Adipocyte (in vitro differentiated cells): ENCODE measurements at regions not wholly inside any gene's neighbourhood (a gene's known extent, or its start where the extent isn't known, plus 50 kb on each side); places are given as distances from the start of the nearest gene placed in this dataset.
"Not testable (repeated sequence)": the region's sequence is repeated elsewhere in the genome, so short reads cannot be mapped to it uniquely, and the experiment has no call there.

Experiments used
- DNase-seq: peaks from one replicate; pipeline ENCODE4 v3.0.0-alpha.2; 2015; ENCODE audit warnings: low read depth
- H3K27me3 ChIP-seq: replicated peaks from 2 replicates; pipeline ENCODE4 v1.7.0; 2013; ENCODE audit warnings: mild to moderate bottlenecking, low read length, moderate library complexity; ENCODE audit not compliant: control insufficient read depth, insufficient read depth
- H3K36me3 ChIP-seq: 2 replicates; pipeline ENCODE4 v1.7.0; 2013; ENCODE audit warnings: low read length, mild to moderate bottlenecking, moderate library complexity; ENCODE audit not compliant: control insufficient read depth, insufficient read depth, severe bottlenecking
- H3K4me1 ChIP-seq: 2 replicates; pipeline ENCODE4 v1.7.0; 2013; ENCODE audit warnings: mild to moderate bottlenecking, low read length, moderate library complexity; ENCODE audit not compliant: control insufficient read depth, insufficient read depth
- H3K4me3 ChIP-seq: 2 replicates; pipeline ENCODE4 v1.7.0; 2013; ENCODE audit warnings: mild to moderate bottlenecking, low read length, moderate library complexity
- H3K9ac ChIP-seq: 2 replicates; pipeline ENCODE4 v1.7.0; 2013; ENCODE audit warnings: mild to moderate bottlenecking, low read length, moderate library complexity
- H3K9me3 ChIP-seq: 2 replicates; pipeline ENCODE4 v1.7.0; 2013; ENCODE audit warnings: mild to moderate bottlenecking, low read length, moderate library complexity; ENCODE audit not compliant: control insufficient read depth

GRCh38 chr6:167745670-167746389 lies 80.9 kb upstream of the AFDN start:
- peaks cover 7% of the 10 kb centered on the region for H3K9me3 ChIP-seq
- DNase-seq: no peak
- no peaks in the 10 kb centered on the region for H3K36me3 ChIP-seq
- no peak overlapping the region for H3K4me3 ChIP-seq
- H3K9ac ChIP-seq: no peak overlapping the region
- H3K4me1 ChIP-seq: peaks cover 23% of the 10 kb centered on the region
- H3K27me3 ChIP-seq: peaks cover 16% of the 10 kb centered on the region

DNA sequence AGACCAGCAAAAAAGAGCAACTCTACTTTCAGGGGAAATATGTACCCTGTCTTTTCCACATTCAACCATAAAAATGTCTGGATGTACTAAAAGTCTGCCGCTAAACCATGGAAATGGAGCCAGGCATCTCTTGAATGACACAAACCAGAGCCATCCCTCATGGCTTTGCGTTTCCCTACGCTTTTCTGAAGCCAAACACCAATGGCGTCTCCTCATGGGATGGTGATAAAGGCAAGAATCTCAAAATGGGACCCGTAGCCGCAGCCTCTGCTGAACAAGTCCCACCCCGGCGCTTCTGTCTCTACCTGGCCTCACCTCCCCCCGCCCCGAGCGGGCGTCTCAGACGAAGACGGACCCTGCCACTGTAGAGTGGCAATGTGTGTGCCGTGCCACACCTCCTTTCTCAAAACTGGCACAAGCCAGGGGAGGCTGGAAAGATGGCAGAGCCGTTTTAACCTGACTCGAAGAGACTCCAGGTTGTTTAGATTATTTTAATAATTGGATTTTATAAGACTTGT lies 80.3 kb upstream of the AFDN start:
- Histone ChIP-seq H3K4me1 (peaks cover 23% of the 10 kb centered on the region), H3K4me3 (no peak overlapping the region), H3K27me3 (peaks cover 16% of the 10 kb centered on the region), H3K9ac (no peak overlapping the region), H3K9me3 (peaks cover 7% of the 10 kb centered on the region), H3K36me3 (no peaks in the 10 kb centered on the region)
- no peak for DNase-seq

- Histone ChIP-seq H3K9ac (no peak overlapping the region), H3K36me3 (no peaks in the 10 kb centered on the region), H3K4me1 (peaks cover 23% of the 10 kb centered on the region), H3K9me3 (peaks cover 7% of the 10 kb centered on the region), H3K27me3 (peaks cover 16% of the 10 kb centered on the region), H3K4me3 (no peak overlapping the region)
- no peak for DNase-seq
Measured at GRCh38 chr6:167746975-167747374, 79.7 kb upstream of the AFDN start.

- no peak for DNase-seq
- Histone ChIP-seq H3K27me3 (peaks cover 16% of the 10 kb centered on the region), H3K9ac (no peak overlapping the region), H3K4me3 (no peak overlapping the region), H3K4me1 (peaks cover 23% of the 10 kb centered on the region), H3K36me3 (no peaks in the 10 kb centered on the region), H3K9me3 (peaks cover 7% of the 10 kb centered on the region)
Measured at GRCh38 chr6:167747645-167748044, 79.1 kb upstream of the AFDN start.

DNA sequence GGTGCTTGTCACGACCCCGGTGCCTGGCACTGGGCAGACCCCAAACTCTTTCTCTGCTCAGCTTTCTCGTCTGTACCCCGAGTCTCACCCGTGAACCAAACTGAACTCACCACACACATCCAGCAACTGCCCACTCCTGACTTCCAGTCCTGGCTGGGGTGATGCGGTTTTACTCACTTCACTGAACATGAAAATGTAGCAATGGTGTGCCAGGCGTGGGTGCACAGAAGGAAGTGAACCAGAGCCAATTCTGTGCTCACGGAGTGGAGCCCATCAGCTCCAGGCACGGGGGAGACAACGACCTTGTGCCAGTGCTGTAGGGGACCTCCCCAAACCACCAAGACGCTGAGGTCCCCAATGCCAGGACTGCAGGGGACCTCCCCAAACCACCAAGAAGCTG lies 78.7 kb upstream of the AFDN start:
- H3K27me3 ChIP-seq: peaks cover 16% of the 10 kb centered on the region
- peaks cover 23% of the 10 kb centered on the region for H3K4me1 ChIP-seq
- H3K9me3 ChIP-seq: peaks cover 7% of the 10 kb centered on the region
- H3K36me3 ChIP-seq: no peaks in the 10 kb centered on the region
- no peak overlapping the region for H3K9ac ChIP-seq
- no peak overlapping the region for H3K4me3 ChIP-seq
- no peak for DNase-seq

DNA sequence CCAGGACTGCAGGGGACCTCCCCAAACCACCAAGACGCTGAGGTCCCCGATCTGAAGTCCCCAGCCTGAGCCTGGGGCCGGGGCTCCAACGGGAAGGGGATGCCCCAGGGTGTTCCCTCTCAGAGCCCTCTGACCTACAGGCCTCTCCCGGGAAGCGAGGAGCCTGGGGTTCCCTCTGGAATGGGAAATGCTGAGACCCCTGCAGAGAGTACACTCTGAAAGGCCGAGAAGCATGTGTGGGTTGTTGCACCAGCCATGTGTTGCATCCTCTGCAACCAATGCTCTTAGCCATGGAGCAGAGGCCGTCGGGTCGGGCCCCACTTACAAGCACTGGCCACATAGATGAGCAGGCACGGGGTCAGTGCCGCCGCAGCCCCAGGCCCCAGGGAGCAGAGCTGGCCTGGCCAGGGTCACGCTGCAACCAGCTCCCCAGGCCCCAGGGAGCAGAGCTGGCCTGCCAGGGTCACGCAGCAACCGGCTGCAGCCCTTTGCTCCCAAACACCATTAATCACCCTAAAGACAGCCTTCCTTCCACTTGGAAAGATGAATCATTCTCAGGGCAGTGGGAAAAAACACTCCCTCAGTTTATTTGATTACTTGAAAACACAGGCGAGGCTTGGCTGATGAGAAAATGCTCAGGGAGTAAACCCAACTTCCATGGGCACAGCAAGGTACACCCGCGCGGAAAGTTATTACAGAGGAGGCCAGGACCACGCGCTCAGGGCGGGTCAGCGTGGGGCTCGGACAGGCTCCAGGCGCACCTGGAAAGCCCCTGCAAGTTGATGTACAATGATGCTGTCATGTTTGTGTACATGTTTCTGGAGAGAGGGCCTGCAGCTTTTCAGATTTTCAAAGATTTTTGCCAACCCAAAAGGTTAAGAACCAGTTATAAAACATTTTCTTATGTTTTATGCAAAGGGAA lies 78.0 kb upstream of the AFDN start:
- Histone ChIP-seq H3K4me1 (peaks cover 23% of the 10 kb centered on the region), H3K9me3 (peaks cover 3% of the 10 kb centered on the region), H3K9ac (no peak overlapping the region), H3K36me3 (no peaks in the 10 kb centered on the region), H3K4me3 (no peak overlapping the region), H3K27me3 (peaks cover 18% of the 10 kb centered on the region)
- no peak for DNase-seq

GRCh38 chr6:167750956-167751358 lies 75.8 kb upstream of the AFDN start:
- Histone ChIP-seq H3K4me3 (no peak overlapping the region), H3K9ac (no peak overlapping the region), H3K36me3 (no peaks in the 10 kb centered on the region), H3K4me1 (peaks cover 14% of the 10 kb centered on the region), H3K9me3 (no peaks in the 10 kb centered on the region), H3K27me3 (peaks cover 15% of the 10 kb centered on the region)
- DNase-seq: no peak

- H3K36me3 ChIP-seq: no peaks in the 10 kb centered on the region
- DNase-seq: no peak
- H3K4me1 ChIP-seq: peaks cover 8% of the 10 kb centered on the region
- H3K27me3 ChIP-seq: peaks cover 19% of the 10 kb centered on the region
- H3K4me3 ChIP-seq: no peak overlapping the region
- no peak overlapping the region for H3K9ac ChIP-seq
- no peaks in the 10 kb centered on the region for H3K9me3 ChIP-seq
Measured at GRCh38 chr6:167751579-167752115, 75.1 kb upstream of the AFDN start.

DNA sequence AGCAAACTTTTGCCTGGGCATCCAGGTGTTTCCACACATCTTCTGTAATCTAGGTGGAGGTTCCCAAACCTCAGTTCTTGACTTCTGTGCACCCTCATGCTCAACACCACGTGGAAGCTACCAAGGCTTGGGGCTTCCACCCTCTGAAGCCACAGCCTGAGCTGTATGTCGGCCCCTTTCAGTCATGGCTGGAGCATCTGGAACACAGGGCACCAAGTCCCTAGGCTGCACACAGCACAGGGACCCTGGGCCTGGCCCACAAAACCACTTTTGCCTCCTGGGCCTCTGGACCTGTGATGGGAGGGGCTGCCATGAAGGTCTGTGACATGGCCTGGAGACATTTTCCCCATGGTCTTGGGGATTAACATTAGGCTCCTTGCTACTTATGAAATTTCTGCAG lies 73.4 kb upstream of the AFDN start:
- H3K27me3 ChIP-seq: peaks cover 29% of the 10 kb centered on the region
- H3K36me3 ChIP-seq, H3K4me3 ChIP-seq, H3K9ac ChIP-seq, H3K4me1 ChIP-seq, H3K9me3 ChIP-seq, DNase-seq: not testable (repeated sequence)

DNA sequence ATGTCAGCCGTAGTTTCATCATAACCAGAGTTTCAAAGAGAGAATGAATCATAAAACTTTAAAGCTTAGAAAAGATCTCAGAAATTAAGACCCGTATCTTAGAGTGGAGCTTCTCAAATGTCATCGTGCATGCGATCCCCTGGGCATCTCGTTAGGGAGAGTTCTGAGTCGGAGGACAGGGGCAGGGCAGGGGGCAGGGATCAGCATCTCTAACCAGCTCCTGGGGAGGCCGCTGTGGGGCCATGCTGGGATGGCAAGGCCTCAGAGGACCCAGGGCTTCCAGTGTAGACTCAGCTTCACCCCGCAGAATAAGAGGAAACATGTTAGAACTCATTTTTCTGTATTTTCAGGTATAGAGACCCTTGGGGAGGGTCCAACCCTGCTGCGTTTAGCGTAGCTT lies 72.0 kb upstream of the AFDN start:
- no peak for DNase-seq
- Histone ChIP-seq H3K9ac (no peak overlapping the region), H3K4me3 (no peak overlapping the region), H3K27me3 (peaks cover 28% of the 10 kb centered on the region), H3K36me3 (no peaks in the 10 kb centered on the region), H3K4me1 (no peaks in the 10 kb centered on the region), H3K9me3 (no peaks in the 10 kb centered on the region)

- no peak for DNase-seq
- Histone ChIP-seq H3K9me3 (no peaks in the 10 kb centered on the region), H3K36me3 (no peaks in the 10 kb centered on the region), H3K4me3 (no peak overlapping the region), H3K27me3 (peaks cover 28% of the 10 kb centered on the region), H3K9ac (no peak overlapping the region), H3K4me1 (no peaks in the 10 kb centered on the region)
Measured at GRCh38 chr6:167755461-167755860, 71.2 kb upstream of the AFDN start.
